ENCODE measurements at regions not wholly inside any gene's neighbourhood (a gene's known extent, or its start where the extent isn't known, plus 50 kb on each side); places are given as distances from the start of the nearest gene placed in this dataset.

GRCh38 chr7:91519241-91520158, 255.3 kb downstream of the FZD1 start:
- peak; percentile 48 for DNase-seq (ENCODE audit: low read depth)

- no peak for DNase-seq (ENCODE audit: low read depth)
Observed at GRCh38 chr7:91520645-91521044, 256.4 kb downstream of the FZD1 start.

GRCh38 chr7:91526404-91526803, 262.2 kb downstream of the FZD1 start:
- DNase-seq (ENCODE audit: low read depth): peak; percentile 2

GRCh38 chr7:91527460-91527859, 263.2 kb downstream of the FZD1 start:
- no peak for DNase-seq (ENCODE audit: low read depth)

- no peak for DNase-seq (ENCODE audit: low read depth)
Observed at GRCh38 chr7:91533996-91534395, 269.8 kb downstream of the FZD1 start.

GRCh38 chr7:91537260-91538152, 273.3 kb downstream of the FZD1 start:
- no peak for DNase-seq (ENCODE audit: low read depth)

- no peak for DNase-seq (ENCODE audit: low read depth)
Observed at GRCh38 chr7:91541641-91542040, 277.4 kb downstream of the FZD1 start.

- no peak for DNase-seq (ENCODE audit: low read depth)
Observed at GRCh38 chr7:91543646-91544045, 279.4 kb downstream of the FZD1 start.

GRCh38 chr7:91549878-91550277, 285.6 kb downstream of the FZD1 start:
- DNase-seq (ENCODE audit: low read depth): no peak

- no peak for DNase-seq (ENCODE audit: low read depth)
Observed at GRCh38 chr7:91550931-91551330, 286.7 kb downstream of the FZD1 start.

- DNase-seq (ENCODE audit: low read depth): no peak
Observed at GRCh38 chr7:91551377-91552175, 287.3 kb downstream of the FZD1 start.

- DNase-seq (ENCODE audit: low read depth): no peak
Observed at GRCh38 chr7:91553410-91553895, 289.2 kb downstream of the FZD1 start.

- DNase-seq (ENCODE audit: low read depth): no peak
Observed at GRCh38 chr7:91554883-91555282, 290.6 kb downstream of the FZD1 start.

GRCh38 chr7:91556239-91556638, 292.0 kb downstream of the FZD1 start:
- DNase-seq (ENCODE audit: low read depth): no peak

- DNase-seq (ENCODE audit: low read depth): peak; percentile 22
Observed at GRCh38 chr7:91556956-91557650, 292.9 kb downstream of the FZD1 start.

- peak; percentile 100 for DNase-seq (ENCODE audit: low read depth)
Observed at GRCh38 chr7:91557789-91558404, 293.7 kb downstream of the FZD1 start.

GRCh38 chr7:91559947-91560346, 295.7 kb downstream of the FZD1 start:
- no peak for DNase-seq (ENCODE audit: low read depth)

GRCh38 chr7:91564101-91564500, 299.9 kb downstream of the FZD1 start:
- DNase-seq (ENCODE audit: low read depth): no peak

- no peak for DNase-seq (ENCODE audit: low read depth)
Observed at GRCh38 chr7:91564541-91564940, 300.3 kb downstream of the FZD1 start.

All from M059J (cell line).